Endothelial cell of umbilical vein (primary cell): ENCODE measurements at regions not wholly inside any gene's neighbourhood (a gene's known extent, or its start where the extent isn't known, plus 50 kb on each side); places are given as distances from the start of the nearest gene placed in this dataset.

ENCODE experiments used
- BruUV-seq: library from RNA; stranded (reverse); fragments of 400-500 nt; replicated peaks from 2 replicates; lab custom pipeline; 2021; lab: Mats Ljungman, UMichigan
- CTCF ChIA-PET: fragments of 300-600, 350-600 bp; sonication (Branson Sonifier 250); formaldehyde crosslinking; loops from one replicate; lab custom pipeline; 2021; ENCODE audit warnings: antibody characterized with exemption, inconsistent platforms; lab: Charles Lee
- POLR2A ChIA-PET: fragments of 300-600, 350-600 bp; sonication (Branson Sonifier 250); formaldehyde crosslinking; loops from one replicate; lab custom pipeline; 2021; ENCODE audit warnings: antibody characterized with exemption, inconsistent platforms; lab: Charles Lee
- DNase-seq: peaks from one replicate; pipeline ENCODE4 v3.0.0-alpha.2; 2011; ENCODE audit warnings: low read depth, low spot score
- FAIRE-seq: peaks from 2 replicates; lab custom pipeline; 2011; peaks lifted over from hg19 to GRCh38; lab: Jason Lieb, UNC
- H2AFZ ChIP-seq: 2 replicates; pipeline ENCODE4 v1.6.0; 2012; ENCODE audit warnings: low read depth, low read length, control low read depth, inconsistent platforms
- H3K27ac ChIP-seq: 2 replicates; pipeline ENCODE4 v1.5.1; 2011; ENCODE audit warnings: low read depth, mild to moderate bottlenecking, control low read depth, low read length, moderate library complexity; ENCODE audit not compliant: insufficient read depth
- H3K27me3 ChIP-seq, 2 experiments: 2 replicates each; pipeline versions ENCODE4 v1.6.0 to v1.6.1; 2011; ENCODE audit warnings: low read length in 2 of 2, mixed read lengths in 1 of 2; ENCODE audit not compliant: control insufficient read depth in 2 of 2, insufficient read depth in 2 of 2
- H3K36me3 ChIP-seq, 2 experiments: 2 replicates in 1 of 2; 3 replicates in 1 of 2; pipeline ENCODE4 v1.5.1; 2011; ENCODE audit warnings: low read length in 2 of 2, mild to moderate bottlenecking in 1 of 2, moderate library complexity in 1 of 2; ENCODE audit not compliant: control insufficient read depth in 2 of 2, insufficient read depth in 2 of 2; ENCODE audit errors: extremely low read depth in 1 of 2
- H3K4me1 ChIP-seq: 3 replicates; pipeline ENCODE4 v1.5.1; 2011; ENCODE audit warnings: mild to moderate bottlenecking, low read length; ENCODE audit not compliant: control insufficient read depth, insufficient read depth; ENCODE audit errors: extremely low read depth
- H3K4me2 ChIP-seq: 2 replicates; pipeline ENCODE4 v1.6.1; 2011; ENCODE audit warnings: low read length, control low read depth, mixed read lengths; ENCODE audit not compliant: insufficient read depth
- H3K4me3 ChIP-seq, 3 experiments: fragments of 200-600 bp in 1 of 3; sonication (generic), shearing (Covaris generic) in 1 of 3; replicated peaks in 1 of 3; 2 replicates each; pipeline ENCODE4 v1.5.1; 2011 to 2016; ENCODE audit warnings: control low read depth in 3 of 3, low read length in 3 of 3, mild to moderate bottlenecking in 2 of 3, inconsistent platforms in 1 of 3, low read depth in 1 of 3, moderate library complexity in 1 of 3; ENCODE audit not compliant: insufficient read depth in 1 of 3
- H3K79me2 ChIP-seq: 2 replicates; pipeline ENCODE4 v1.6.0; 2012; ENCODE audit warnings: low read length, inconsistent platforms; ENCODE audit not compliant: control insufficient read depth, insufficient read depth
- H3K9ac ChIP-seq: replicated peaks from 2 replicates; pipeline ENCODE3; 2011; ENCODE audit warnings: low read length, control low read depth; ENCODE audit not compliant: insufficient read depth; ENCODE audit errors: extremely low read depth
- H3K9me1 ChIP-seq: replicated peaks from 3 replicates; pipeline ENCODE4 v1.6.0; 2011; ENCODE audit warnings: mild to moderate bottlenecking, low read length; ENCODE audit not compliant: control insufficient read depth, insufficient read depth; ENCODE audit errors: extremely low read depth
- H3K9me3 ChIP-seq: replicated peaks from 2 replicates; pipeline ENCODE4 v1.5.1; 2012; ENCODE audit warnings: low read length, inconsistent platforms; ENCODE audit not compliant: control insufficient read depth, insufficient read depth
- H4K20me1 ChIP-seq: replicated peaks from 2 replicates; pipeline ENCODE3; 2011; ENCODE audit warnings: mild to moderate bottlenecking, low read length; ENCODE audit not compliant: control insufficient read depth, insufficient read depth; ENCODE audit errors: extremely low read depth
- EZH2 ChIP-seq: IDR thresholded peaks from 2 replicates; pipeline ENCODE4 v1.6.1; 2012; ENCODE audit warnings: borderline replicate concordance, low read depth, mild to moderate bottlenecking, moderate library complexity, low read length, inconsistent platforms; ENCODE audit not compliant: severe bottlenecking
- FOS ChIP-seq: IDR thresholded peaks from 2 replicates; pipeline ENCODE4 v1.6.1; 2011; ENCODE audit warnings: mild to moderate bottlenecking, low read length, moderate library complexity, borderline replicate concordance; ENCODE audit not compliant: insufficient read depth
- GATA2 ChIP-seq: IDR thresholded peaks from 2 replicates; pipeline ENCODE4 v1.7.0; 2011; ENCODE audit warnings: low read depth, mild to moderate bottlenecking, moderate library complexity, mixed read lengths, low read length; ENCODE audit not compliant: insufficient read length, insufficient read depth
- JUN ChIP-seq: IDR thresholded peaks from 2 replicates; pipeline ENCODE4 v1.6.1; 2011; ENCODE audit warnings: borderline replicate concordance, low read depth; ENCODE audit not compliant: insufficient read length, insufficient read depth
- MYC ChIP-seq: IDR thresholded peaks from one replicate; pipeline ENCODE4 v1.6.1; 2011; ENCODE audit warnings: mild to moderate bottlenecking, low read depth, low read length
- POLR2A ChIP-seq: IDR thresholded peaks from 2 replicates; pipeline ENCODE4 v1.6.1; 2012; ENCODE audit warnings: low read depth, mild to moderate bottlenecking, control low read depth, low read length
- POLR2AphosphoS5 ChIP-seq: IDR thresholded peaks from 2 replicates; pipeline ENCODE4 v1.6.1; 2012; ENCODE audit warnings: low read depth, mild to moderate bottlenecking, control low read depth, low read length, moderate library complexity; ENCODE audit not compliant: insufficient read depth
- dilution Hi-C: fragments of 300-500 bp; cut with MboI; formaldehyde crosslinking; loops from one replicate; pipeline ENCODE4 v1.15.0; 2019; ENCODE audit warnings: low sequenced_read_pairs; ENCODE audit not compliant: extremely low pct_ligation_motif_present
- intact Hi-C: fragments of 100-400 bp; cut with micrococcal nuclease; formaldehyde crosslinking; loops from one replicate; pipeline ENCODE4 v1.10.0; 2022
- TF ChIP-seq, protein P1 (sequence below), 2 donors: IDR thresholded peaks; 1 replicate in 1 of 2; 2 replicates in 1 of 2; pipeline ENCODE4 v1.5.1; 2011; ENCODE audit warnings: low read length in 2 of 2, mild to moderate bottlenecking in 2 of 2, moderate library complexity in 2 of 2, control low read depth in 1 of 2, inconsistent platforms in 1 of 2, low read depth in 1 of 2; ENCODE audit not compliant: insufficient read depth in 1 of 2; ENCODE audit errors: extremely low read depth in 1 of 2
- TF ChIP-seq, protein P2 (sequence below): IDR thresholded peaks from 2 replicates; pipeline ENCODE4 v1.6.1; 2011; ENCODE audit not compliant: insufficient read depth, insufficient read length

DNA sequence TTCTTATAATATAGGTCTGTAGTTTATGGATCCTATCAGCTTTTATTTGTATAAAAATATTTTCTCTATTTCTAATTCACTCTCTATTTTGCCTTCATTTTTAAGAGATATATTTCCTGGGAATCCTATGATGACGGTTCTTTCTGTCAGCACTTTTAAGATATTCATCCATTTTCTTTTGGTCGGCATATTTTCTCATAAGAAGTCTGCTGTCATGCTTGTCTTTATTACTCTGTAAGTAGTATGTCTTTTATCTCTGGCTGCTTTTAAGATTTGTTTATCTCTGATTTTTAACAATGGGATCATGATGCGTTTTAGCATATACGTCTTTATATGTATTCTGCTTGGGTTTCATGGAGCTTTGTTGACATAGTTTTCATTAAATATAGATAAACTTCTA is 175.5 kb downstream of the SNX19 start:
- ChIA-PET CTCF (no interaction called here), POLR2A (no interaction called here)
- TF ChIP-seq, protein P1, sequence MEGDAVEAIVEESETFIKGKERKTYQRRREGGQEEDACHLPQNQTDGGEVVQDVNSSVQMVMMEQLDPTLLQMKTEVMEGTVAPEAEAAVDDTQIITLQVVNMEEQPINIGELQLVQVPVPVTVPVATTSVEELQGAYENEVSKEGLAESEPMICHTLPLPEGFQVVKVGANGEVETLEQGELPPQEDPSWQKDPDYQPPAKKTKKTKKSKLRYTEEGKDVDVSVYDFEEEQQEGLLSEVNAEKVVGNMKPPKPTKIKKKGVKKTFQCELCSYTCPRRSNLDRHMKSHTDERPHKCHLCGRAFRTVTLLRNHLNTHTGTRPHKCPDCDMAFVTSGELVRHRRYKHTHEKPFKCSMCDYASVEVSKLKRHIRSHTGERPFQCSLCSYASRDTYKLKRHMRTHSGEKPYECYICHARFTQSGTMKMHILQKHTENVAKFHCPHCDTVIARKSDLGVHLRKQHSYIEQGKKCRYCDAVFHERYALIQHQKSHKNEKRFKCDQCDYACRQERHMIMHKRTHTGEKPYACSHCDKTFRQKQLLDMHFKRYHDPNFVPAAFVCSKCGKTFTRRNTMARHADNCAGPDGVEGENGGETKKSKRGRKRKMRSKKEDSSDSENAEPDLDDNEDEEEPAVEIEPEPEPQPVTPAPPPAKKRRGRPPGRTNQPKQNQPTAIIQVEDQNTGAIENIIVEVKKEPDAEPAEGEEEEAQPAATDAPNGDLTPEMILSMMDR (IDR thresholded peaks at IDR 0.05; ENCODE audit: extremely low read depth in 1 of 2, insufficient read depth in 1 of 2, low read depth in 1 of 2, low read length in 2 of 2) = no peak
- TF ChIP-seq JUN (no peak), GATA2 (no peak)
- Histone ChIP-seq H3K4me2 (no peak overlapping the region), H3K27ac (no peak overlapping the region), H3K36me3 (no peaks in the 10 kb centered on the region), H4K20me1 (no peaks in the 10 kb centered on the region), H3K27me3 (no peaks in the 10 kb centered on the region), H3K9me1 (no peaks in the 10 kb centered on the region), H3K9ac (no peak overlapping the region), H3K9me3 (no peaks in the 10 kb centered on the region), H3K79me2 (no peaks in the 10 kb centered on the region), H3K4me1 (peaks cover 21% of the 10 kb centered on the region), H3K4me3 (no peak overlapping the region), H2AFZ (no peak overlapping the region)
- DNase-seq (peak; percentile 7), FAIRE-seq (peak; percentile 26)
- BruUV-seq = no TSS peak
- dilution Hi-C loops = no loop called here
- intact Hi-C loops = no loop called here

DNA sequence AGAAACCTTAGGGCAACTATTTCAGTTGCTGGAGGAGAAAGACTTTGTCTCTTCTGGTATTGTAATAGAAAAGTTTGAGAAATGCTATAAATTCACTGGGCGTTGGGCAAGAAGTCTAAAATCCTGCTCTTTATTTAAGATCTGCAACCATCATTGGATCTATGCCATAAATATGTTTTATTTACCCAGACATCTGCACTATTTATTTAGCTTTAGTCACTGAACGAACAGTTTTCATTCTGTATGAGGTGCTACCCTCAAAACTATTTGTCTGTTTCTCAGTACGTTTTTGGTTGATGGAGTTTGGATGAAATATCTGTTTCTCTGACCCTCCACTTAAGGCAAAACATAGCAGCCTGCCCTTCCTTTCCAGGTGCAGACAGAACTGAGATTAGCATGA is 171.5 kb downstream of the SNX19 start:
- CTCF ChIA-PET = interaction anchor here (0.9 kb wide), 1 partner anchor 7 kb away, joined by 3 read pairs; no protein-coding TSS in a partner anchor
- dilution Hi-C loops = no loop called here

More for the DNA sequence above, 171.5 kb downstream of the SNX19 start:
- DNase-seq = no peak
- H3K36me3 ChIP-seq = no peaks in the 10 kb centered on the region
- no peaks in the 10 kb centered on the region for H3K79me2 ChIP-seq
- no peaks in the 10 kb centered on the region for H3K9me3 ChIP-seq
- no peak for FAIRE-seq
- no peak overlapping the region for H3K27ac ChIP-seq
- intact Hi-C loops = no loop called here
- no peak overlapping the region for H3K4me3 ChIP-seq
- no peaks in the 10 kb centered on the region for H3K27me3 ChIP-seq
- H3K4me1 ChIP-seq = no peaks in the 10 kb centered on the region
- H4K20me1 ChIP-seq = no peaks in the 10 kb centered on the region
- H3K4me2 ChIP-seq = no peak overlapping the region
- POLR2A ChIA-PET = no interaction called here
- TF ChIP-seq POLR2A = no peak
- TF ChIP-seq GATA2 = no peak
- TF ChIP-seq MYC = no peak
- TF ChIP-seq, protein P2, sequence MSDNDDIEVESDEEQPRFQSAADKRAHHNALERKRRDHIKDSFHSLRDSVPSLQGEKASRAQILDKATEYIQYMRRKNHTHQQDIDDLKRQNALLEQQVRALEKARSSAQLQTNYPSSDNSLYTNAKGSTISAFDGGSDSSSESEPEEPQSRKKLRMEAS = no peak
- TF ChIP-seq EZH2 = no peak
- TF ChIP-seq POLR2AphosphoS5 = no peak
- TF ChIP-seq JUN = no peak
- TF ChIP-seq FOS = no peak
- TF ChIP-seq, protein P1 (IDR thresholded peaks at IDR 0.05; ENCODE audit: extremely low read depth in 1 of 2, insufficient read depth in 1 of 2, low read depth in 1 of 2, low read length in 2 of 2) = no peak
- no peak overlapping the region for H2AFZ ChIP-seq
- BruUV-seq = no TSS peak
- H3K9me1 ChIP-seq = no peaks in the 10 kb centered on the region
- no peak overlapping the region for H3K9ac ChIP-seq
